Upper lobe of left lung (tissue), 6 donors: ENCODE measurements at regions not wholly inside any gene's neighbourhood (a gene's known extent, or its start where the extent isn't known, plus 50 kb on each side); places are given as distances from the start of the nearest gene placed in this dataset.

ENCODE experiments used
- ATAC-seq, 2 donors: fragments of 200-7000 bp; cut with Tn5 transposase; one replicate each; pipeline ENCODE4 v1.9.1; 2022; ENCODE audit warnings: mild to moderate bottlenecking in 2 of 2, moderate library complexity in 2 of 2; ENCODE audit not compliant: low FRiP score in 2 of 2
- DNase-seq, 2 donors: peaks; one replicate each; pipeline ENCODE4 v3.0.0-alpha.2; 2019 to 2020
- H3K27ac ChIP-seq, 4 donors: fragments of 200-600 bp; sonication (generic); one replicate each; pipeline ENCODE4 v1.5.1; 2016 to 2019
- H3K27me3 ChIP-seq, 4 donors: fragments of 200-600 bp; sonication (generic); one replicate each; pipeline ENCODE4 v1.5.1; 2017 to 2019
- H3K36me3 ChIP-seq, 4 donors: fragments of 200-600 bp; sonication (generic); one replicate each; pipeline ENCODE4 v1.5.1; 2016 to 2019
- H3K4me1 ChIP-seq, 4 donors: fragments of 200-600 bp; sonication (generic); one replicate each; pipeline ENCODE4 v1.5.1; 2018 to 2019
- H3K4me3 ChIP-seq, 4 donors: fragments of 200-600 bp; sonication (generic); one replicate each; pipeline ENCODE4 v1.5.1; 2017 to 2019; ENCODE audit warnings: mild to moderate bottlenecking in 2 of 4, moderate library complexity in 1 of 4
- H3K9me3 ChIP-seq, 4 donors: fragments of 200-600 bp; sonication (generic); one replicate each; pipeline ENCODE4 v1.5.1; 2018 to 2019
- EP300 ChIP-seq, 4 donors: sonication (generic); formaldehyde crosslinking; IDR thresholded peaks; one replicate each; pipeline ENCODE4 v1.5.1; 2017; ENCODE audit warnings: antibody characterized with exemption in 4 of 4, control low read depth in 2 of 4
- POLR2A ChIP-seq, 4 donors: fragments of 450-650 bp; IDR thresholded peaks; one replicate each; pipeline ENCODE4 v1.5.1; 2016 to 2017; ENCODE audit warnings: antibody characterized with exemption in 4 of 4, mild to moderate bottlenecking in 2 of 4
- POLR2AphosphoS5 ChIP-seq, 2 donors: sonication (generic); formaldehyde crosslinking; IDR thresholded peaks; one replicate each; pipeline ENCODE4 v1.5.1; 2017; ENCODE audit warnings: antibody characterized with exemption in 2 of 2
- WGBS, 2 donors: methylation state at CpG; one replicate each; pipeline ENCODE4 v1.1.5; 2017 to 2018; 5-methylcytosine and 5-hydroxymethylcytosine counted together
- TF ChIP-seq, protein P1 (sequence below), 6 experiments: fragments of 450-650 bp in 4 of 6; fragments of 200-600 bp in 2 of 6; sonication (generic) in 2 of 6; IDR thresholded peaks; one replicate each; pipeline ENCODE4 v1.5.1; 2016 to 2019; ENCODE audit warnings: antibody characterized with exemption in 6 of 6
- donor health status: DM: no; HTN: no; CAD: no; lungs with moderate emphysema.
- donor health status: DM: no; HTN: yes; CAD: no; lungs with severe emphysema.

DNA sequence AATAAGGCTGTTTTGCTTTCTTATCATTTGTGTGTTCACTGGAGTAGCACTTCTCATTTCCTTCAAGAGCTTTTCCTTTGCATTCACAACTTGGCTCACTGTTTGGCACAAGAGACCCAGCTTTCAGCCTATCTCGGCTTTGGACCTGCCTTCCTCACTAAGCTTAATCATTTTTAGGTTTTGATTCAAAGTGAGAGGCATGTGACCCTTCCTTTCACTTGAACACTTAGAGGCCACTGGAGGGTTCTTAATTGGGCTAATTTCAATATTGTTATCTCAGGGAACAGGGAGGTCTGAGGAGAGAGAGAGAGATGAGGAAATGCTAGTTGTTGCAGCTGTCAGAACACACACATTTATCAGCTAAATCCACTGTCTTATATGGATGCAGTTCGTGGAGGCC lies 82.9 kb upstream of the SCAF8 start:
- TF ChIP-seq, protein P1, sequence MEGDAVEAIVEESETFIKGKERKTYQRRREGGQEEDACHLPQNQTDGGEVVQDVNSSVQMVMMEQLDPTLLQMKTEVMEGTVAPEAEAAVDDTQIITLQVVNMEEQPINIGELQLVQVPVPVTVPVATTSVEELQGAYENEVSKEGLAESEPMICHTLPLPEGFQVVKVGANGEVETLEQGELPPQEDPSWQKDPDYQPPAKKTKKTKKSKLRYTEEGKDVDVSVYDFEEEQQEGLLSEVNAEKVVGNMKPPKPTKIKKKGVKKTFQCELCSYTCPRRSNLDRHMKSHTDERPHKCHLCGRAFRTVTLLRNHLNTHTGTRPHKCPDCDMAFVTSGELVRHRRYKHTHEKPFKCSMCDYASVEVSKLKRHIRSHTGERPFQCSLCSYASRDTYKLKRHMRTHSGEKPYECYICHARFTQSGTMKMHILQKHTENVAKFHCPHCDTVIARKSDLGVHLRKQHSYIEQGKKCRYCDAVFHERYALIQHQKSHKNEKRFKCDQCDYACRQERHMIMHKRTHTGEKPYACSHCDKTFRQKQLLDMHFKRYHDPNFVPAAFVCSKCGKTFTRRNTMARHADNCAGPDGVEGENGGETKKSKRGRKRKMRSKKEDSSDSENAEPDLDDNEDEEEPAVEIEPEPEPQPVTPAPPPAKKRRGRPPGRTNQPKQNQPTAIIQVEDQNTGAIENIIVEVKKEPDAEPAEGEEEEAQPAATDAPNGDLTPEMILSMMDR (IDR thresholded peaks at IDR 0.05): no peak
- TF ChIP-seq POLR2A (IDR thresholded peaks at IDR 0.05) (no peak), POLR2AphosphoS5 (IDR thresholded peaks at IDR 0.05) (peak in 1 of 2 donors; percentile 24), EP300 (IDR thresholded peaks at IDR 0.05) (peak in 1 of 4 donors; percentile 73)
- peak overlapping the region; percentile 36 to 63 (median 59) for H3K27ac ChIP-seq
- H3K27me3 ChIP-seq: no peaks in the 10 kb centered on the region
- H3K36me3 ChIP-seq: no peaks in the 10 kb centered on the region
- no peaks in the 10 kb centered on the region for H3K9me3 ChIP-seq
- DNase-seq (peak in 1 of 2 donors; percentile 65), ATAC-seq (peak; percentile 32 to 64)
- no peak overlapping the region for H3K4me3 ChIP-seq
- whole genome bisulfite sequencing, 2 donors: 19 to 32% methylated on average over 2 of the region's 2 CpGs
- H3K4me1 ChIP-seq: peaks cover 14 to 30% (median 20%) of the 10 kb centered on the region in 4 donors

DNA sequence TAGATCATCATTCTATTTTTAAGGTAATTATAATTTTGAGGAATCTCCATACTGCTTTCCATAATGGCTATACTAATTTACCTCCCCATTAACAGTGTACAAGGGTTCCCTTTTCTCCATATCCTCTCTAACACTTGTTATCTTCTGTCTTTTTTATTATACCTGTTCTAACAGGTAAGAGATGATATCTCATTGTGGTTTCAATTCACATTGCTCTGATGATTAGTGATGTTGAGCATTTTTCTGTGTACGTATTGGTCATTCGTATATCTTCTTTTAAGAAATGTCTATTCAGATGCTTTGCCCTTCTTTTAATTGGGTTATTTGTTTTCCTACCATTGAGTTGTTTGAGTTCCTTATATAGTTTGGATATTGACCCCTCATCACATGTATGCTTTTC lies 81.6 kb upstream of the SCAF8 start:
- WGBS, 2 donors: 96 to 97% methylated on average over 2 of the region's 2 CpGs
- TF ChIP-seq POLR2A (IDR thresholded peaks at IDR 0.05): no peak
- TF ChIP-seq EP300 (IDR thresholded peaks at IDR 0.05): no peak
- TF ChIP-seq, protein P1 (IDR thresholded peaks at IDR 0.05): no peak
- no peak for TF ChIP-seq POLR2AphosphoS5 (IDR thresholded peaks at IDR 0.05)
- ATAC-seq: no peak
- Histone ChIP-seq H3K27me3 (no peaks in the 10 kb centered on the region), H3K4me1 (peaks cover 14 to 30% (median 20%) of the 10 kb centered on the region in 4 donors), H3K4me3 (no peak overlapping the region), H3K9me3 (no peaks in the 10 kb centered on the region), H3K27ac (no peak overlapping the region), H3K36me3 (no peaks in the 10 kb centered on the region)
- DNase-seq: no peak

DNA sequence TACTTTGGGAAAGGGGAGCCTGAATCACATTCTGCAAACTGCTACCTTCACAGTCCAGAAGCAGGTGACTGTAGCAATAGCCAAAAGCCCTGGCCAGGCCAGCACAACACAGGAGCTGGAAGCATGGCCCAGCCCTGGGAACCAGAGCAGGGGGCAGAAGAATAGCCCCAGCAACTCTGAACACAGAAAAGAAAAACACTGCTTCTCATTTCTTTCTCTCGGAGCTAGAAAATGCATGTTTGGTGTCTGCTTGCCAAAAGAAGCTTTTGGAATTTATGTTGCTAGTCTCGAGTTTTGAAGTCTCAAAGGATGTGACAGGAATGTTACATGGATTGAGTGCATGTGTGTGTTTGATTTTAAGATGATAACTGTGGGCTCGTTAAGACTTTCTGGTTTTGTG lies 79.8 kb upstream of the SCAF8 start:
- DNase-seq: no peak
- WGBS, 2 donors: 29 to 42% methylated on average over 3 of the region's 3 CpGs
- no peaks in the 10 kb centered on the region for H3K9me3 ChIP-seq

DNA sequence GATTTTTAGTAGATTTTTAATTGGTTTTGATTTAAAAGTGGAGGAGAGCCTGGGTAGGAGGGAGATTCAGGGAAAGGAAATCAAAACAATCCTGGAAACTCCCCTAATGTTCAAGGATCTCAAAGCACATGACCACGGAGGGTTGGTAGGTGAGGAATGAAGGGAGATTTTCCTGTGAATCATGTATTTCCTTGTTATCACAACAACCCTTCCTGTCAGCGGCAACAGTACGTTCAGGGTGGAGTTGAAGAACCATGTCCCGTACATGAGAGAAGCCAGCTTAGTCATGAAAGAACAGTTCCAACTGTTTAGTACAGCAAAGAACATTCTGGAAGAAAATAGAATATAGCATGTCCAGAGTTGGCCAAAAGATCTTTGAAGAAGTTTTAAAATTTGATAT lies 79.4 kb upstream of the SCAF8 start:
- Histone ChIP-seq H3K9me3 (no peaks in the 10 kb centered on the region), H3K36me3 (no peaks in the 10 kb centered on the region), H3K27ac (peak overlapping the region in 3 of 4 donors; percentile 43 to 81 (median 58)), H3K4me3 (no peak overlapping the region), H3K27me3 (no peaks in the 10 kb centered on the region), H3K4me1 (peaks cover 14 to 26% (median 20%) of the 10 kb centered on the region in 4 donors)
- WGBS, 2 donors: 15 to 20% methylated on average over 4 of the region's 4 CpGs
- peak in 1 of 2 donors; percentile 52 for DNase-seq
- TF ChIP-seq POLR2AphosphoS5 (IDR thresholded peaks at IDR 0.05): peak; percentile 75 to 78
- no peak for TF ChIP-seq POLR2A (IDR thresholded peaks at IDR 0.05)
- peak in 3 of 4 donors; percentile 45 to 99 (median 92) for TF ChIP-seq EP300 (IDR thresholded peaks at IDR 0.05)
- TF ChIP-seq, protein P1 (IDR thresholded peaks at IDR 0.05): no peak
- ATAC-seq: peak; percentile 63 to 69

More for the DNA sequence above, 79.8 kb upstream of the SCAF8 start:
- ATAC-seq: no peak
- TF ChIP-seq POLR2A (IDR thresholded peaks at IDR 0.05): no peak
- TF ChIP-seq, protein P1 (IDR thresholded peaks at IDR 0.05): no peak
- no peak for TF ChIP-seq EP300 (IDR thresholded peaks at IDR 0.05)
- TF ChIP-seq POLR2AphosphoS5 (IDR thresholded peaks at IDR 0.05): no peak
- H3K4me3 ChIP-seq: no peak overlapping the region
- peak overlapping the region in 3 of 4 donors; percentile 54 to 81 (median 58) for H3K27ac ChIP-seq
- H3K27me3 ChIP-seq: no peaks in the 10 kb centered on the region
- H3K36me3 ChIP-seq: no peaks in the 10 kb centered on the region
- peaks cover 14 to 30% (median 20%) of the 10 kb centered on the region in 4 donors for H3K4me1 ChIP-seq

DNA sequence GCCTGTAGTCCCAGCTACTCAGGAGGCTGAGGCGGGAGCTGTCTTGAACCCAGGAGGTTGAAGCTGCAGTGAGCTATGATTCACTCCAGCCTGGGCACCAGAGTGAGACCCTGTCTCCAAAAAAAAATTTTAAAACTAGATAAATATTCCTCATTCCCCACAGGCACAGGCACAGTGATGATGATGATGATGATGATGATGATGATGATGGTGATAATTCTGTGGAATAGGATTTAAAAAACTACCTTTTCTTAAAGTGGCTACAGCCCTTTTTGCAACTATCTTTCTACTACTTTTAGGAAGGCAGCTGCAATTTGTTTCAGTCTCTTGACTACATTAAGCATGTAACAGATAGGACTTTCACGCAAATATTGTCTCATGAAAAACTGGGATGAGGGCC lies 76.6 kb upstream of the SCAF8 start:
- Histone ChIP-seq H3K9me3 (no peaks in the 10 kb centered on the region), H3K4me1 (peaks cover 14 to 19% (median 15%) of the 10 kb centered on the region in 4 donors), H3K4me3 (no peak overlapping the region), H3K27me3 (no peaks in the 10 kb centered on the region), H3K36me3 (no peaks in the 10 kb centered on the region), H3K27ac (no peak overlapping the region)
- DNase-seq (no peak), ATAC-seq (no peak)
- TF ChIP-seq, protein P1 (IDR thresholded peaks at IDR 0.05): no peak
- TF ChIP-seq EP300 (IDR thresholded peaks at IDR 0.05) (no peak), POLR2A (IDR thresholded peaks at IDR 0.05) (no peak), POLR2AphosphoS5 (IDR thresholded peaks at IDR 0.05) (no peak)
- WGBS, 2 donors: 94 to 98% methylated on average over 2 of the region's 2 CpGs
